K562 (cell line): ENCODE measurements at regions not wholly inside any gene's neighbourhood (a gene's known extent, or its start where the extent isn't known, plus 50 kb on each side); places are given as distances from the start of the nearest gene placed in this dataset.

Source experiments
- ATAC-seq: fragments of 200-7000 bp; cut with Tn5 transposase; 3 replicates; pipeline ENCODE4 v1.9.1; 2020; ENCODE audit warnings: moderate library complexity
- BruUV-seq: library from RNA; stranded (reverse); fragments of 400-500 nt; replicated peaks from 2 replicates; lab custom pipeline; 2021; lab: Mats Ljungman, UMichigan
- CTCF ChIA-PET: fragments of 300-600 bp; formaldehyde crosslinking; extraction: SDS; loops from one replicate; lab custom pipeline; 2021; ENCODE audit warnings: low intra/inter-chr PET ratio; lab: Yijun Ruan, JAX
- POLR2A ChIA-PET: fragments of 300-600, 350-650 bp; sonication (Branson Sonifier 250); formaldehyde crosslinking; extraction: SDS; loops from one replicate; lab custom pipeline; 2021; ENCODE audit warnings: antibody characterized with exemption, inconsistent platforms; lab: Yijun Ruan, JAX
- DNase-seq, 4 experiments: peaks; one replicate each; pipeline versions ENCODE4 v3.0.0 to v3.0.0-alpha.2; 2011 to 2018; ENCODE audit warnings: low spot score in 3 of 4, mixed read lengths in 3 of 4; ENCODE audit errors: extremely low read depth in 1 of 4
- FAIRE-seq: peaks from 2 replicates; lab custom pipeline; 2011; peaks lifted over from hg19 to GRCh38; lab: Jason Lieb, UNC
- H2AFZ ChIP-seq: 2 replicates; pipeline ENCODE4 v1.6.0; 2011; ENCODE audit warnings: low read depth, low read length, control low read depth, inconsistent platforms
- H3K27ac ChIP-seq: fragments of 200-600 bp; 3 replicates; pipeline ENCODE4 v1.8.0; 2011; ENCODE audit warnings: low read depth, mild to moderate bottlenecking, control low read depth, inconsistent platforms, low read length, moderate library complexity, mixed read lengths; ENCODE audit errors: extremely low read depth
- H3K27me3 ChIP-seq, 2 experiments: fragments of 300-600 bp in 1 of 2; 2 replicates in 1 of 2; 3 replicates in 1 of 2; pipeline versions ENCODE4 v1.6.0 to v1.8.0; 2011; ENCODE audit warnings: inconsistent platforms in 2 of 2, low read length in 2 of 2, mild to moderate bottlenecking in 1 of 2, mixed read lengths in 1 of 2, moderate library complexity in 1 of 2; ENCODE audit not compliant: control insufficient read depth in 2 of 2, insufficient read depth in 2 of 2
- H3K36me3 ChIP-seq: fragments of 300-600 bp; 3 replicates; pipeline ENCODE4 v1.8.0; 2011; ENCODE audit warnings: mild to moderate bottlenecking, low read length, inconsistent platforms; ENCODE audit not compliant: control insufficient read depth, insufficient read depth
- H3K4me1 ChIP-seq, 2 experiments: fragments of 200-600 bp in 1 of 2; replicated peaks in 1 of 2; 2 replicates in 1 of 2; 3 replicates in 1 of 2; pipeline versions ENCODE4 v1.5.1 to v1.8.0; 2011; ENCODE audit warnings: inconsistent platforms in 2 of 2, low read length in 2 of 2, mild to moderate bottlenecking in 1 of 2, mixed read lengths in 1 of 2, moderate library complexity in 1 of 2; ENCODE audit not compliant: control insufficient read depth in 2 of 2, insufficient read depth in 2 of 2
- H3K4me2 ChIP-seq: 2 replicates; pipeline ENCODE4 v1.6.1; 2011; ENCODE audit warnings: low read length, control low read depth, inconsistent platforms, mixed read lengths; ENCODE audit not compliant: insufficient read depth
- H3K4me3 ChIP-seq: fragments of 200-600 bp; sonication (generic), shearing (Covaris generic); 2 replicates; pipeline ENCODE4 v1.5.1; 2016; ENCODE audit warnings: control low read depth, inconsistent platforms
- H3K79me2 ChIP-seq: fragments of 200-600 bp; 3 replicates; pipeline ENCODE4 v1.8.0; 2011; ENCODE audit warnings: low read length, inconsistent platforms; ENCODE audit not compliant: control insufficient read depth, insufficient read depth
- H3K9ac ChIP-seq, 2 experiments: 2 replicates each; pipeline versions ENCODE4 v1.6.0 to v1.6.1; 2011; ENCODE audit warnings: low read depth in 2 of 2, low read length in 2 of 2, control low read depth in 1 of 2, inconsistent platforms in 1 of 2, mild to moderate bottlenecking in 1 of 2, mixed read lengths in 1 of 2; ENCODE audit not compliant: insufficient read depth in 1 of 2
- H3K9me1 ChIP-seq: one replicate; pipeline ENCODE4 v1.6.0; 2011; ENCODE audit warnings: inconsistent platforms, mild to moderate bottlenecking, low read length, moderate library complexity; ENCODE audit not compliant: control insufficient read depth, insufficient read depth
- H3K9me3 ChIP-seq: replicated peaks from 2 replicates; pipeline ENCODE4 v1.5.1; 2011; ENCODE audit warnings: low read depth, low read length, inconsistent platforms; ENCODE audit not compliant: control insufficient read depth, insufficient read depth
- H4K20me1 ChIP-seq: replicated peaks from 2 replicates; pipeline ENCODE4 v1.6.1; 2011; ENCODE audit warnings: low read length, inconsistent platforms, mixed read lengths; ENCODE audit not compliant: control insufficient read depth, insufficient read depth
- ADNP ChIP-seq: fragments of 200-800 bp; sonication (Bioruptor generic); IDR thresholded peaks from 2 replicates; pipeline ENCODE4 v1.6.1; 2016; ENCODE audit warnings: missing genetic modification characterization, missing compliant biosample characterization
- EGR1 ChIP-seq: fragments of 450-650 bp; conservative IDR thresholded peaks from 2 replicates; pipeline ENCODE4 v1.6.1; 2017; ENCODE audit warnings: mild to moderate bottlenecking
- FOXA1 ChIP-seq: fragments of 450-650 bp; IDR thresholded peaks from 2 replicates; pipeline ENCODE4 v1.6.1; 2016; ENCODE audit warnings: mild to moderate bottlenecking, borderline replicate concordance
- FOXJ2 ChIP-seq: fragments of 200-800 bp; sonication (Bioruptor generic); IDR thresholded peaks from 2 replicates; pipeline ENCODE4 v1.6.1; 2016; ENCODE audit warnings: missing genetic modification characterization, missing compliant biosample characterization
- KLF10 ChIP-seq: fragments of 250-450 bp; sonication (Bioruptor Pico); IDR thresholded peaks from 2 replicates; pipeline ENCODE4 v1.6.1; 2021; ENCODE audit warnings: matching md5 sums
- LEF1 ChIP-seq: fragments of 450-650 bp; IDR thresholded peaks from 2 replicates; pipeline ENCODE4 v1.6.1; 2016; ENCODE audit warnings: mild to moderate bottlenecking
- MAX ChIP-seq: sonication (generic); formaldehyde crosslinking; IDR thresholded peaks from 2 replicates; pipeline ENCODE4 v1.9.0; 2022; ENCODE audit warnings: mild to moderate bottlenecking, missing genetic modification reagents
- MTF1 ChIP-seq: fragments of 250-450 bp; sonication (Bioruptor Pico); IDR thresholded peaks from 2 replicates; pipeline ENCODE4 v1.9.0; 2021; ENCODE audit warnings: moderate library complexity, mild to moderate bottlenecking, inconsistent platforms, borderline replicate concordance
- RFX1 ChIP-seq: fragments of 450-650 bp; IDR thresholded peaks from 2 replicates; pipeline ENCODE4 v1.6.1; 2016; ENCODE audit warnings: mild to moderate bottlenecking, moderate library complexity
- STAT5B ChIP-seq: fragments of 250-450 bp; sonication (Bioruptor Pico); IDR thresholded peaks from 2 replicates; pipeline ENCODE4 v1.8.0; 2021; ENCODE audit warnings: mild to moderate bottlenecking, inconsistent platforms
- SUPT5H ChIP-seq: fragments of 450-650 bp; IDR thresholded peaks from 2 replicates; pipeline ENCODE4 v1.6.1; 2016
- ZNF232 ChIP-seq: sonication (generic); formaldehyde crosslinking; IDR thresholded peaks from 2 replicates; pipeline ENCODE4 v1.8.0; 2022; ENCODE audit warnings: mild to moderate bottlenecking, missing genetic modification reagents
- ZNF347 ChIP-seq: fragments of 450-650 bp; formaldehyde crosslinking; IDR thresholded peaks from 2 replicates; pipeline ENCODE4 v1.4.0; 2020; ENCODE audit warnings: low read depth, mild to moderate bottlenecking, moderate library complexity
- ZNF384 ChIP-seq: IDR thresholded peaks from 2 replicates; pipeline ENCODE4 v1.6.1; 2012; ENCODE audit warnings: low read depth, low read length, improper control_type of control experiment
- ZNF583 ChIP-seq: fragments of 250-450 bp; sonication (Bioruptor Pico); IDR thresholded peaks from 2 replicates; pipeline ENCODE4 v1.4.0; 2020
- WGBS: fragments of 100-300 bp; shearing (Covaris generic); methylation state at CpG from one replicate; pipeline ENCODE4 v1.1.6; 2016; ENCODE audit warnings: low coverage, mixed read lengths; ENCODE audit not compliant: insufficient coverage; ENCODE audit errors: missing lambda C conversion rate; 5-methylcytosine and 5-hydroxymethylcytosine counted together
- in situ Hi-C: fragments of 300-500 bp; cut with MboI; formaldehyde crosslinking; loops from 4 replicates; pipeline ENCODE4 v1.15.0; 2018; ENCODE audit warnings: inconsistent platforms, mixed read lengths
- intact Hi-C: fragments of 100-400 bp; cut with micrococcal nuclease; formaldehyde crosslinking; loops from 2 replicates; pipeline ENCODE4 v1.14.2; 2022

GRCh38 chr4:26020083-26020668 lies 106.2 kb downstream of the SMIM20 start:
- H3K27me3 ChIP-seq, result peaks cover 0 to 10% of the 10 kb centered on the region in 2 experiments; a peak in 3 of 5 replicates
- no peaks in the 10 kb centered on the region for H4K20me1 ChIP-seq
- no peaks in the 10 kb centered on the region for H3K9me3 ChIP-seq
- ChIA-PET CTCF (no interaction called here), POLR2A (no interaction called here)
- H3K4me1 ChIP-seq, result no peaks in the 10 kb centered on the region
- ATAC-seq, result no peak
- H3K79me2 ChIP-seq, result no peaks in the 10 kb centered on the region
- H2AFZ ChIP-seq, result no peak overlapping the region
- H3K9me1 ChIP-seq, result no peaks in the 10 kb centered on the region
- no peak overlapping the region for H3K4me2 ChIP-seq
- 0% methylated on average over 8 of the region's 10 CpGs for WGBS
- no peaks in the 10 kb centered on the region for H3K36me3 ChIP-seq
- DNase-seq, result peak in 1 of 4 experiments; percentile 2
- no peak overlapping the region for H3K4me3 ChIP-seq
- no peak overlapping the region for H3K27ac ChIP-seq
- no peak overlapping the region for H3K9ac ChIP-seq
- TF ChIP-seq KLF10 (CRISPR knock-in tag) (no peak), RFX1 (peak; percentile 49), ZNF232 (CRISPR knock-in tag) (no peak), ZNF384 (0 out of 2 replicates have a peak, but pooled peaks have one; percentile 31), STAT5B (no peak), FOXJ2 (tag) (no peak)
- no peak for FAIRE-seq
- BruUV-seq, result no TSS peak
- in situ Hi-C loops (no loop called here), intact Hi-C loops (no loop called here)

GRCh38 chr4:26020881-26021280 lies 106.9 kb downstream of the SMIM20 start:
- 3% methylated on average over 6 of the region's 6 CpGs for WGBS
- no TSS peak for BruUV-seq
- Histone ChIP-seq H3K4me1 (no peaks in the 10 kb centered on the region), H4K20me1 (no peaks in the 10 kb centered on the region), H3K36me3 (no peaks in the 10 kb centered on the region), H3K79me2 (no peaks in the 10 kb centered on the region), H3K4me2 (no peak overlapping the region), H2AFZ (no peak overlapping the region), H3K27me3 (peaks cover 1 to 10% of the 10 kb centered on the region in 2 experiments; a peak in 3 of 5 replicates), H3K9me3 (no peaks in the 10 kb centered on the region)
- in situ Hi-C loops, result no loop called here
- POLR2A ChIA-PET, result no interaction called here
- FAIRE-seq, result no peak
- no peak for DNase-seq
- no peak for TF ChIP-seq ADNP (tag)
- TF ChIP-seq MTF1 (CRISPR knock-in tag), result no peak
- TF ChIP-seq MAX (CRISPR knock-in tag), result no peak
- no peak for TF ChIP-seq EGR1
- TF ChIP-seq LEF1, result no peak
- TF ChIP-seq ZNF347 (CRISPR knock-in tag), result no peak
- no peak for TF ChIP-seq FOXA1
- TF ChIP-seq ZNF583, result no peak
- TF ChIP-seq SUPT5H, result no peak
- TF ChIP-seq, all 486 proteins: peak for 0
- ATAC-seq, result no peak
- Histone ChIP-seq H3K9ac (no peak overlapping the region), H3K27ac (no peak overlapping the region), H3K4me3 (no peak overlapping the region), H3K9me1 (no peaks in the 10 kb centered on the region)
- intact Hi-C loops, result no loop called here
- CTCF ChIA-PET, result no interaction called here
